ENCODE measurements at regions not wholly inside any gene's neighbourhood (a gene's known extent, or its start where the extent isn't known, plus 50 kb on each side); places are given as distances from the start of the nearest gene placed in this dataset.

GRCh38 chr14:35988550-35988949, 162.4 kb downstream of the BRMS1L start:
- 51 to 57% methylated on average over 7 of the region's 7 CpGs for WGBS, 2 experiments (ENCODE audit: low coverage in 1 of 2, low lambda C conversion rate in 2 of 2, missing lambda C conversion rate in 2 of 2)
- H3K27me3 ChIP-seq (replicated peaks; ENCODE audit: insufficient read depth), result no peaks in the 10 kb centered on the region; the same call in 1 of the 2 replicates
- in situ Hi-C loops (cut with MboI), result no loop called here
- no peak overlapping the region for H3K4me3 ChIP-seq
- TF ChIP-seq EZH2 (IDR thresholded peaks at IDR 0.05; ENCODE audit: insufficient read depth, poor library complexity, severe bottlenecking) (no peak), EZH2phosphoT487 (IDR thresholded peaks at IDR 0.05; ENCODE audit: insufficient read depth, low read depth) (no peak)
- H2AFZ ChIP-seq, result no peak overlapping the region
- no peaks in the 10 kb centered on the region for H3F3A ChIP-seq (ENCODE audit: insufficient read depth)
- no peak overlapping the region for H3K4me2 ChIP-seq (ENCODE audit: unreplicated experiment)
- no peaks in the 10 kb centered on the region for H3K36me3 ChIP-seq (ENCODE audit: low read depth)
- H3K79me2 ChIP-seq (ENCODE audit: insufficient read depth), result no peaks in the 10 kb centered on the region
- no peaks in the 10 kb centered on the region for H3K9me3 ChIP-seq (ENCODE audit: low read depth)
- H3K27ac ChIP-seq, result no peak overlapping the region
- H4K20me1 ChIP-seq (ENCODE audit: insufficient read depth), result no peaks in the 10 kb centered on the region
- no peak overlapping the region for H3K9ac ChIP-seq
- no peaks in the 10 kb centered on the region for H3K4me1 ChIP-seq (ENCODE audit: insufficient read depth)
- no peaks in the 10 kb centered on the region for H3K9me2 ChIP-seq (ENCODE audit: insufficient read depth)
- no peak for DNase-seq

GRCh38 chr14:35987731-35988130, 161.6 kb downstream of the BRMS1L start:
- Histone ChIP-seq H3K4me1 (ENCODE audit: insufficient read depth) (no peaks in the 10 kb centered on the region), H3K4me2 (ENCODE audit: unreplicated experiment) (no peak overlapping the region), H3K9me2 (ENCODE audit: insufficient read depth) (no peaks in the 10 kb centered on the region), H3K27me3 (replicated peaks; ENCODE audit: insufficient read depth) (no peaks in the 10 kb centered on the region; the same call in 1 of the 2 replicates), H3K4me3 (no peak overlapping the region), H2AFZ (no peak overlapping the region), H3K79me2 (ENCODE audit: insufficient read depth) (no peaks in the 10 kb centered on the region), H3K27ac (no peak overlapping the region), H3K9me3 (ENCODE audit: low read depth) (no peaks in the 10 kb centered on the region), H3K9ac (no peak overlapping the region), H3K36me3 (ENCODE audit: low read depth) (no peaks in the 10 kb centered on the region), H4K20me1 (ENCODE audit: insufficient read depth) (no peaks in the 10 kb centered on the region), H3F3A (ENCODE audit: insufficient read depth) (no peaks in the 10 kb centered on the region)
- in situ Hi-C loops (cut with MboI), result no loop called here
- no peak for DNase-seq
- TF ChIP-seq EZH2phosphoT487 (IDR thresholded peaks at IDR 0.05; ENCODE audit: insufficient read depth, low read depth) (no peak), EZH2 (IDR thresholded peaks at IDR 0.05; ENCODE audit: insufficient read depth, poor library complexity, severe bottlenecking) (no peak)
- WGBS, 2 experiments (ENCODE audit: low coverage in 1 of 2, low lambda C conversion rate in 2 of 2, missing lambda C conversion rate in 2 of 2), result 58 to 67% methylated on average over 3 of the region's 3 CpGs

- in situ Hi-C loops (cut with MboI), result no loop called here
- no peaks in the 10 kb centered on the region for H4K20me1 ChIP-seq (ENCODE audit: insufficient read depth)
- WGBS, 2 experiments (ENCODE audit: low coverage in 1 of 2, low lambda C conversion rate in 2 of 2, missing lambda C conversion rate in 2 of 2), result 26 to 28% methylated on average over 2 of the region's 2 CpGs
- H3K9ac ChIP-seq, result no peak overlapping the region
- H3K9me3 ChIP-seq (ENCODE audit: low read depth), result no peaks in the 10 kb centered on the region
- no peak for DNase-seq
- no peak overlapping the region for H2AFZ ChIP-seq
- H3K27me3 ChIP-seq (replicated peaks; ENCODE audit: insufficient read depth), result no peaks in the 10 kb centered on the region; the same call in 1 of the 2 replicates
- H3K4me1 ChIP-seq (ENCODE audit: insufficient read depth), result no peaks in the 10 kb centered on the region
- no peak overlapping the region for H3K4me3 ChIP-seq
- H3K27ac ChIP-seq, result no peak overlapping the region
- no peaks in the 10 kb centered on the region for H3F3A ChIP-seq (ENCODE audit: insufficient read depth)
- TF ChIP-seq EZH2 (IDR thresholded peaks at IDR 0.05; ENCODE audit: insufficient read depth, poor library complexity, severe bottlenecking) (no peak), EZH2phosphoT487 (IDR thresholded peaks at IDR 0.05; ENCODE audit: insufficient read depth, low read depth) (no peak)
- no peaks in the 10 kb centered on the region for H3K79me2 ChIP-seq (ENCODE audit: insufficient read depth)
- H3K4me2 ChIP-seq (ENCODE audit: unreplicated experiment), result no peak overlapping the region
- H3K36me3 ChIP-seq (ENCODE audit: low read depth), result no peaks in the 10 kb centered on the region
- no peaks in the 10 kb centered on the region for H3K9me2 ChIP-seq (ENCODE audit: insufficient read depth)
Measured at GRCh38 chr14:35986219-35986573, 160.1 kb downstream of the BRMS1L start.

DNA sequence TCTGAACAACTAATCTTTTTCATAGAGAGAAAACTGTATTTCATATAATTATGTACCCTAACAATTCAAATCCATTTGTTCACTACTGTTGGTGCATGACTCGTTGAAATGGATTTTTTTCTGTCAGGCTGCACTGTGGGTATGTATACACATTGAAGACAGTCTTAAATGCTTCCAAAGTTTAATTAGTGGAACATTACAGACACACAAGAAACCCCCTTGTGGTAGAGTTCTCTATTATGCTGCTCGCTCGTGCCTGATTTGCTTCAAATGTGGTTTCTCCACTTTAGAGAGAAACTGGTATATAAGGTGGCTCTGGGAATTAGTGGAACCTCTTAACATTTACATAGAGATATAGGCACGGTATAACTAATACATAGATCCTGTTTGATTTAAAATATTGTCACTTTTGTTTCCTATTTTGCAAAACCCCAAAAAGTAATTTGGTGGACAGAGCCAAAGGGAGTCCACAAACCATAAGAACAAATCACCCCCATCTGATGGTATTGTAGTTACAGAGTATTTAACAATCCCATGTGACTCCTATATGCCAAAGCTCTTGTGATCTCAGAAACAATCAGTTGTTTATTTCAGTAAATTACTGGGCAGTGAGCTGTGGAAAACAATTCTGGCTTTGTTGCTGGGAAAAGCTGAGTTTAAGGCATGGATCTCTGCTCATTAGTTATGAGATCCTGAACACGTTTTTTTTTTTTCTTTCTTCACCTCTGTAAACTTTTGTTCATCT, 159.5 kb downstream of the BRMS1L start:
- H3K4me3 ChIP-seq, result no peak overlapping the region
- no peaks in the 10 kb centered on the region for H3K4me1 ChIP-seq (ENCODE audit: insufficient read depth)
- TF ChIP-seq EZH2phosphoT487 (IDR thresholded peaks at IDR 0.05; ENCODE audit: insufficient read depth, low read depth) (no peak), EZH2 (IDR thresholded peaks at IDR 0.05; ENCODE audit: insufficient read depth, poor library complexity, severe bottlenecking) (no peak)
- no peaks in the 10 kb centered on the region; the same call in 1 of the 2 replicates for H3K27me3 ChIP-seq (replicated peaks; ENCODE audit: insufficient read depth)
- H3F3A ChIP-seq (ENCODE audit: insufficient read depth), result no peaks in the 10 kb centered on the region
- DNase-seq, result no peak
- H3K36me3 ChIP-seq (ENCODE audit: low read depth), result no peaks in the 10 kb centered on the region
- in situ Hi-C loops (cut with MboI), result no loop called here
- no peak overlapping the region for H2AFZ ChIP-seq
- H3K9ac ChIP-seq, result no peak overlapping the region
- no peak overlapping the region for H3K27ac ChIP-seq
- no peaks in the 10 kb centered on the region for H3K79me2 ChIP-seq (ENCODE audit: insufficient read depth)
- H3K9me2 ChIP-seq (ENCODE audit: insufficient read depth), result no peaks in the 10 kb centered on the region
- H4K20me1 ChIP-seq (ENCODE audit: insufficient read depth), result no peaks in the 10 kb centered on the region
- no peak overlapping the region for H3K4me2 ChIP-seq (ENCODE audit: unreplicated experiment)
- H3K9me3 ChIP-seq (ENCODE audit: low read depth), result no peaks in the 10 kb centered on the region
- 18% methylated on average over 5 of the region's 5 CpGs for WGBS, 2 experiments (ENCODE audit: low coverage in 1 of 2, low lambda C conversion rate in 2 of 2, missing lambda C conversion rate in 2 of 2)

Measured in GM23248 (cell line).